ENCODE measurements at regions not wholly inside any gene's neighbourhood (a gene's known extent, or its start where the extent isn't known, plus 50 kb on each side); places are given as distances from the start of the nearest gene placed in this dataset.
"Not testable (repeated sequence)": the region's sequence is repeated elsewhere in the genome, so short reads cannot be mapped to it uniquely, and the experiment has no call there.

DNA sequence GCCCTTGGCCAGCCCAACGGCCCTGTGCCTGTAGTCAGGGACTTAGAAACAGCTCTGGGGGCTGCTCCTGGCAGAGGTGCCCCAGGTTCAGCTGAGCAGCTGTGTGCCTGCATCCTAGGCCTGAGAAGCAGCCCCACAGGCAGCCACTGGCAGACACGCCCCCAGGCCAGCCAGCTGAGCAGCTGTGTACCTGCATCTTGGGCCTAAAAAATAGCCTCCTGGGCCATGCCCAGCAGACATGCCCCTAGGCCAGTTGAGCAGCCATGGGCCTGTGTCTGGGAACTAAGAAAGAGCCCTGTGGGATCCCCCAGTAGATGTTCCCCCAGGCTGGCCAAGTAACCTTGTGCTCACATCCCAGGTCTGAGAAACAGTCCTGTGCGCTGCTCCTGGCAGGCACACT lies 64.0 kb downstream of the TBR1 start:
- no peak for DNase-seq

DNA sequence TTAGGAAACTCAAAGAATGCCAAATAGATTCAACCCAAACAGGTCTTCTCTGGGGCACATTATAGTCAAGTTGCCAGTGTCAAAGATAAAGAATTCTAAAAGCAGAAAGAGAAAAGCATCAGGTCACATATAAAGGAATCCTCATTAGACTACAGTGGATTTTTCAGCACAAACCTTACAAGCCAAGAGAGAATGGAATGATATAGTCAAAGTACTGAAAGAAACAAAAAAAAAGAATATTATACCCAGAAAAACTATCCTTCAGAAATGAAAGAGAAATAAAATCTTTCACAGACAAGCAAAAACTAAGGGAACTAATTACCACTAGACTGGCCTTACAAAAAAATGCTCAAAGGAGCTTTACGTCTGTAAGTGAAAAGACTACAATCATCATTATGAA lies 65.5 kb downstream of the TBR1 start:
- DNase-seq, result no peak

DNA sequence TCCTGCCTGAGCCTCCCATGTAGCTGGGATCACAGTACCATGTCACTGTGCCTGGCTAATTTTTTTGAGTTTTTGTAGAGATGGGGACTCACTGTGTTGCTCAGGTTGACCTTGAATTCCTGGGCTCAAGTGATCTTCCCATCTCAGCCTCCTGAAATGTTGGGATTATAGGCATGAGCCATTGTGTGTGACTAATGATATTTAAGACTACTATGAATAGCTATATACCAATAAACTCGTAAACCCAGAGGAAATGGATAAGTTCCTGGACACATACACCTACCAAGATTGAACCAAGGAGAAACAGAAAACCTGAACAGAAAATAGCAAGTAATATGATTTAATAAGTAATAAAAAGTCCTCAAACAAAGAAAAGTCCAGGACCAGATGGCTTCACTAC lies 68.0 kb downstream of the TBR1 start:
- DNase-seq, result no peak

DNA sequence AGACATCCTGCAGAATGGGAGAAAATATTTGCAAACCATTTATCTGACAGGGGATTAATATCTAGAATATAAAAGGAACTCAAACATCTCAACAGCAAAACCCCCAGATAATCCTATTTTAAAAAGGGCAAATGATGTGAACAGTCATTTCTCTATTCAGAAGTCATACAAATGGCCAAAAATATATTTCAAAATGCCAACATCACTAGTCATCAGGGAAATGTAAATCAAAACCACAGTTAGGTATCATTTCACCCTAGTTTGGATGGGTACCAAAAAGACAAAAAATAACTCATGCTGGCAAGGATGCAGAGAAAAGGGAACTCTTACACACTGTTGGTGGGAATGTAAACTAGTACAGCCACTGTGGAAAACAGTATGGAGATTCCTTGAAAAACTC lies 70.0 kb downstream of the TBR1 start:
- no peak for DNase-seq

DNA sequence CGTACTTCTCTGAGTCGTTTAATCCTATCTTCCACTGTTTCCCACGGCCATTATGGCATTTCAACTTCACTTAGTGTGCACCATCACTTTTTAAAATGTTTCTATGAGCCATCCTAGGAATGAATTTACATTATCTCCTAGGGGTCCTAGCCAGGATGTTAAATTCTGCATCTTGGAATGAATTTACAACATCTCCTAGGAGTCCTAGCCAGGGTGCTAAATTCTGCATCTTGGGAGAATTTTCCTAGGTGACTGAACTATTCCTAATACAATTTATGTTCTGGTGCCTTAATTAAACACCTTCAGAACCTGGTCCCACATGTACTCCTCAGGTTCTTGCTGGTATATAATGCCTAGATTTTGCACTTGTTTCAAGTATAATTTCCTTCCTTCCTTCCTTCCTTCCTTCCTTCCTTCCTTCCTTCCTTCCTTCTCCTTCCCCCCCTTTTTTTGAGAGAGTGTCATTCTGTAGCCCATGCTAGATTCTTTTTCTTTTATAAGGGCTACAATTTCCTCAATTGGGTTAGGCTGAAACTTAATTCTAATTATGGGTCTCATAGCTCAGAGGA lies 72.1 kb downstream of the TBR1 start:
- DNase-seq, result no peak

- no peak for DNase-seq
These were observed 72.8 kb downstream of the TBR1 start for GRCh38 chr2:161488879-161489278.

DNA sequence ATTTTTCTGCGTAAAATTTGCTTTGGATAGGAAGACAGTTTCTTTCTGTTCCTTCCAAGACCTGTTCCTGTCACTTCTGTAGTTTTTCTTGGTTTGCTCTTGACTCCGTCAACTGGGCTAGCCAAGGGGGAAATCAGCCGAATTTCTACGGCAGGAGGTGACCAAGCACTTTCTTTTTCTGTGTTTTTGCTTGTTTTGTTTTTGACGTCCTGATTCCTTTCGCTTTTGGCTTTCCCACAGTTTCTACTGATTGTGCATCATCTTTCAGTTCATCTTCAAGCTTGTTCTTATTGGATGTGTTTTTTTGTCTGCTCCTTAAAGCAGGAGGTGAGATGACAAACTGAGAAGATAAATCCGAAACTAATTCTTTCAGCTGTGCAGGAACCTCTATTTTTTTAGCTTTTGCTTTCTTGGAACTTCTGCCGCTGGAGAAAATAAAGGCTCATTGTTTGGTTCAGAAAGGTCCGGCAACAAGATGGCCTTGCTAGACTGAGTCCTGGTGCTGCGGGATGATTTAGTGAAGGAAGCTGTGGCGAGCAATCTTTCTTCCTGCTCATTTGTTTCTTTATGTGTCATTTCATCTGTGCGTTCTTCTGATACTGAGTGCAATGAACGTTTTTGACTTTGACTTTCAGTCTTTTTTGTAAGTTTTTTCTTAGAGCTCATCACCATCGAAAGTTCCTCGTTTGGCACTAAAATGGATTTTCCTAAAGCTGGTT lies 85.0 kb downstream of the TBR1 start:
- peak in 1 of 2 donors; percentile 45 for DNase-seq

DNA sequence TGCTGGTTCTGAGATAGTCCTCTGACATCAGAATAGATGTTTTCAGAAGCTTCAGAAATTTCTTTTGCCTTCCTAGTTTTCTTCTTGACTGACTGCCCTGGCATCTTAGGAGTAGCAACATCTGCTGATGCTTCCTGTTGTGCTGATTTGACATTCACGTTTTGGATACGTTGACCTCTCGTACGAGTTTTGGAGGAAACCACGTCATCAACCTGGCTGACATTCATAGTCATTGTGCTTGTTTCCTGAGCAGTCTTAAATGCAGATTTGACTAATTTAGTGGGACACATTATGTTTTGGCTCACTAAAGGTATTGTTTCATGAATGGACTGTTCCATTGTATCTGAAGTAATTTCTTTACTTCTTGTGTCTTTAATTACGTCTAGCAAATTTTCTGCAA lies 86.2 kb downstream of the TBR1 start:
- not testable (repeated sequence) for DNase-seq

GRCh38 chr2:161504628-161505289 lies 88.7 kb downstream of the TBR1 start:
- not testable (repeated sequence) for DNase-seq

GRCh38 chr2:161505466-161505865 lies 89.4 kb downstream of the TBR1 start:
- not testable (repeated sequence) for DNase-seq

GRCh38 chr2:161513295-161514032 lies 97.4 kb downstream of the TBR1 start:
- not testable (repeated sequence) for DNase-seq

DNA sequence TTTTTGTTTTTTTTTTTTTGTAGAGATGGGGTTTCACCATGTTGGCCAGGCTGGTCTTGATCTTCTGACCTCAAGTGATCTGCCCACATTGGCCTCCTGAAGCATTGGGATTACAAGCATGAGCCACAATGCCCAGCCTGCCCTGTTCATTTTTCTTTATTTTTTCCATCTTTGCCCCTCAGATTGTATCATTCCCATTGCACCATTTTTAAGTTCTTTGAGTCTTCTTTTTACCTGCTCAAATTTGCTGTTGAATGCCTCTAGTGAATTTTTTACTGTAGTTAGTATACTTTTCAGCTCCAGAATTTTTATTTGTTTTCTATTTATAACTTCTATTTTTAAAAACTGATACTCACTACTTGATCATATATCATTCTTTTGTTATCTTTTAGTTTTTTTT lies 101.4 kb upstream of the SLC4A10 start:
- no peak for DNase-seq

- no peak for DNase-seq
These were observed 91.0 kb upstream of the SLC4A10 start for GRCh38 chr2:161533218-161533617.

DNA sequence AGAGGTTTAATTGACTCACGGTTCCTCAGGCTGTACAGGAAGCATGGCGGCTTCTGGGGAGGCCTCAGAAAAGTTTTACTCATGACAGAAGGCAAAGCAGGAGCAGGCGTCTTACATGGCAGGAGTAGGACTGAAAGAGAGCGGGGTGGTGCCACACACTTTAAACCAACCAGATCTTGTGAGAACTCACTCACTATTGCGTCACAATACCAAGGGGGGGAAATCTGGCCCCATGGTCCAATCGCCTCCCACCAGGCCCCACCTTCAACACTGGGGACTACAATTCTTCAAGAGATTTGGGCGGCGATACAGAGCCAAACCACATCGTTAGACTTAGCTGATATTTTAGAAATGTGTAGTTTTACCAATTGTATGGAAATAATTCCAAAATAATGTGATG lies 77.6 kb upstream of the SLC4A10 start:
- DNase-seq, result no peak

GRCh38 chr2:161547130-161547529 lies 77.1 kb upstream of the SLC4A10 start:
- no peak for DNase-seq

- DNase-seq, result no peak
These were observed 72.2 kb upstream of the SLC4A10 start for GRCh38 chr2:161552015-161552414.

DNA sequence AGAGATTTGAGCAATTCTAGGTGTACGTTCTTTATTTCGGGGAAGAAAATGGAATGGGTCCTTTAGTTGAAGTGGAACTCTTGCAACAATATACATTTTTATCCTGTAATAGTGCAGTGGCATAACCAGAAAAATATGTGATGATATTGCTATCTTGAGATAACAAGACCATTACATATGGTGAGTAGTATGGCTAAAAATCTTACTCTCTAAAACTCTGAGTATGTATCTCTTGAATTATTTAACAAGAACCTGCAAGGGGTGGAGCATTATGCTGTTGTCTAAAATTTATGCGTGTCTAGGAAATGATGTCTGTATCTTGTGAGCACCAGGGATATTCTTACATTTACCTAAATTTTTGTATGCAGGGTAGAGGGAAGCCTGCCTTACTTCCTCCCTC lies 68.4 kb upstream of the SLC4A10 start:
- no peak for DNase-seq

GRCh38 chr2:161556440-161556839 lies 67.8 kb upstream of the SLC4A10 start:
- DNase-seq, result no peak

- no peak for DNase-seq
These were observed 66.7 kb upstream of the SLC4A10 start for GRCh38 chr2:161557538-161557937.

DNA sequence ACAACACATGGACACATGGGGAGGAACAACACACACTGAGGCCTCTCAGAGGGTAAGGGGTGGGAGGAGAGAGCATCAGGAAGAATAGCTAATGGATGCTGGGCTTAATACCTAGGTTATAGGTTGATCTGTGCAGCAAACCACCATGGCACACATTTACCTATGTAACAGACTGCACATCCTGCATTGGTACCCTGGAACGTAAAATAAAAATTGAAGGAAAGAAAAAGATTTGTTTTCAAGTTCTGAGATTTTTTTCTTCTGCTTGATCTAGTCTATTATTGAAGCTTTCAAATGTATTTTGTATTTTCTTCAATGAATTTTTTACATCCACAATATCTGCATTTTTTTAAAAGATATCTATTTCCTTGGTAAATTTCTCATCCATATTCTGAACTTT lies 59.3 kb upstream of the SLC4A10 start:
- DNase-seq, result no peak

- DNase-seq, result no peak
These were observed 54.8 kb upstream of the SLC4A10 start for GRCh38 chr2:161569401-161569800.

- DNase-seq, result no peak
These were observed 53.7 kb upstream of the SLC4A10 start for GRCh38 chr2:161570424-161571050.

DNA sequence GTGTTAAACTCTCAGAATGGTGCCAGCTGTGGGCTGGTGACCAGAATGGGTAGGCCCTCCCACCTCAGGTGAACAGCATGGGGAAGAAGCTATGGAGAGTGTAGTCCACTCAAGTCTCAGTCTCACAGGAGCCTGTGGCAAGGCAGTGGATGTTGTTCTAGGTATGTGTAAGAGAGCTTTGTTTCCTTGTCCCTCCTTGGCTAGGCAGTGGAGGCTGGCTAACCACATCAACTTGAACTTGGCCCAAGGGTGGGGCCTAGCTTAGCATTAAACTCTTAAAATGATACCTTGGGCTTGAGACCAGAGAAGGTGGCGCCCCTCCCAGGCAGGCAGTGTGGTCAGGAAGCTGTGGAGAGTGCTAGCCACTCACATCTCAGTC lies 53.2 kb upstream of the SLC4A10 start:
- DNase-seq, result no peak
